ELR (cell line): ENCODE measurements at regions not wholly inside any gene's neighbourhood (a gene's known extent, or its start where the extent isn't known, plus 50 kb on each side); places are given as distances from the start of the nearest gene placed in this dataset.
"Not testable (repeated sequence)": the region's sequence is repeated elsewhere in the genome, so short reads cannot be mapped to it uniquely, and the experiment has no call there.

Source experiments
- DNase-seq: peaks from one replicate; pipeline ENCODE4 v3.0.0-alpha.2; 2015; ENCODE audit warnings: low read depth

DNA sequence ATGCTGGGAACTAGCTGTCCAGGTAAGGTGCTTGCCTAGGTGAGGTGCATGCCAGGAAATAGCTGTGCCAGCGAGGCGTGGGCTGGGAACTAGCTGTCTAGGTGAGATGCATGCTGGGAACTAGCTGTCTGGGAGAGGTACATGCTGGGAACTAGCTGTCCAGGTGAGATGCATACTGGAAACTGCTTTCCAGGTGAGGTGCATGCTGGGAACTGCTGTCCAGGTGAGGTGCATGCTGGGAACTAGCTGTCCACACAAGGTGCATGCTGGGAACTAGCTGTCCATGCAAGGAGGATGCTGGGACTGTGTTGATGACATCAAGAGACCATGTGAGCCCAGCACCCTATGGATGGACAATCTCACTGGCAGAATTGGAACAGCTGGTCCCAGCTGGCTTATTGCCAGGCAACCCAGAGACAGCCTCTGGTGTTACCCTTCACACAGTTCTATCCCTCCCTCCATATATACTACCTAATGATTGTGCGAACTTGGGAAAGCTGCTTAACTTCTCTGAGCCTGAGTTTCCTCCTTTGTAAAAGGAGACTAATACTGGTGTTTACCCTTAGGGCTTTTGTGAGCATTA lies 479.9 kb upstream of the RBFOX1 start:
- no peak for DNase-seq

DNA sequence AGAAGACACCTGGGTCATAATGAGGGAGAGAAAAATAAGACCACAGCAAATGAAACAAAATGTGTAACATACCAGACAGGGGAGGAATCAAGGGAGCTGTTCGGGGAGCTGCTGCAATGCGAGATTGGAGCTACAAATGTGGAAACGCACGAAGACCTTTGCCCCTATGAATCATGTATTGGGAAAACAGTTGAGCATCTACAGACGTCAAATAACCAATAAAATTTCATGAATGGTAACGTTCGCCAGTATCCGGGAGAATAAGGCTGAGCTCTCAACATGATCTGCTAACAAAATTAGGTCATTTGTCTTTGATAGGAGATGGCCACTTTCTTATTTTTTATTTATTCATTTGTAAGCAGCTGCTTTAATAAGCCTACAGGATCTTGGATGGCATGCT lies 486.2 kb upstream of the RBFOX1 start:
- no peak for DNase-seq

- no peak for DNase-seq
Observed at GRCh38 chr16:6841392-6841791, 491.3 kb upstream of the RBFOX1 start.

DNA sequence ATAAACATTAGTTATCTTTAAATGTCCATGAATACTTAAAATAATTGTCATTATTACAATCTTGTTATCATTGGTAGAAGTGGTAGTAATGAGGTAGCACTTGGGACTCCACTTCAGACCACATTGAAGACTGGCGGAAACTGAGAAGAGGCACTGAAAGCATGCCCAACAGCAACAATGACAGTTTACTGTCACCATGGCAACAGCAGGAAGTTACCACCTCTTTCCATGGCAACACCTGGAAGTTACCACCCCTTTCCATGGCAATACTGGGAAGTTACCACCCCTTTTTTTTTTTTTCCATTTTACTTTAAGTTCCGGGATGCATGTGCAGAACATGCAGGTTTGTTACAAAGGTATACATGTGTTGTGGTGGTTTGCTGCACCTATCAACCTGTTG lies 494.9 kb upstream of the RBFOX1 start:
- DNase-seq = no peak

DNA sequence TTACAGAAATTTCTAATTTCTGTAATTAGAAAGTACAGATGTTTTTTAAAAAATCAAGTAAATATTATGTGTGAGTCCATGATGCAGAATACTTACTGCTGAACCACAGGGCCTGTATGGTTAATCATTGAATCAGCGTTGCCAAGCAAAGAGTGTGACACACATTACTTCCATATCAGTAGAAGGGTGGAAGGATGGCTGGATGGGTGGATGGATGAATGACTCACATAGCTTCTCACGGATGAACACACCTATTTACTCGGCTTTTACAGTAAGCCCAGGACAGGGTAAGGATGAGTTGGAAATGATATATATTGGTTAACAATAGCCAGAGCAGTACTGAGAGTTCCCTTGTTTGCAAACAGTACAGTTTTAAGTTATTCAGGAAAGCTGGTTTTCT lies 495.9 kb upstream of the RBFOX1 start:
- no peak for DNase-seq

DNA sequence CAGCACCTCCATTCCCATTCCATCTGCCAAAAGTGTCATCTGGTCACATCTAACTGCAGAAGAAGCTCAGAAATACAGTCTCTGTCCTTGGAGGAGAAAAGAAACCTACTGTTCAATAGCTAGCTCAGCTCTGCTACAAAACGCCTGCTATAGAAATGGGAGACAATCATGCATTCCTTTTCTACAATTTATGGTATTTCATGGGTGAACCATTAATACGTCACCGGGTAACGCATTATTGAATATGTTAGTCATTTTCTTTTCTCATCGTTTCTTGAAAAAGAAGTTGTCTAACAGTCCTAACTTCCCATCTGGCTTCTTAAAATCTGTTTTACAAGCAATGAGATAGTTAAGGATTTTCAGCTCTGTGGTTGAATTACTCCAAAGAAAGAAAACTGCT lies 496.7 kb upstream of the RBFOX1 start:
- no peak for DNase-seq

GRCh38 chr16:6835516-6835915 lies 497.1 kb upstream of the RBFOX1 start:
- DNase-seq = no peak

DNA sequence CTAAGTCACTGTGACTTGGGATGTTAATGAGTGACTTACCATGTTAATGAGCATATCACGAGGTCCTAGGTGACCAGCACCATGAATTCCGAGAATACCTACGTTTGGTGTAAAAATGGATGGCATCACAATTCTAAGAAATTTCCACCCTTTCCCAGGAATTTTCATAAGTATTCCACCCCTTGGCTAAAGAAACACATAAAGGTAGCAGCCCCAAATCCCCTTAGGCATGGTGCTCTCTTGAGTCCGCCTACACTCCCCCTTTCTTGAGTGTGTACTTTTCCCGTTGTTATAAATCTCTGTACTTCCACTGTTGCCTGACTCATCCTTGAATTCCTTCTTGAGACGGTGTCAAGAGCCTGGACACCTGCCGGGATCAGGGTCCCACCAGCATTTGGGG lies 504.0 kb upstream of the RBFOX1 start:
- no peak for DNase-seq

- DNase-seq = no peak
Observed at GRCh38 chr16:6827931-6828330, 504.7 kb upstream of the RBFOX1 start.

- no peak for DNase-seq
Observed at GRCh38 chr16:6827267-6827666, 505.4 kb upstream of the RBFOX1 start.

DNA sequence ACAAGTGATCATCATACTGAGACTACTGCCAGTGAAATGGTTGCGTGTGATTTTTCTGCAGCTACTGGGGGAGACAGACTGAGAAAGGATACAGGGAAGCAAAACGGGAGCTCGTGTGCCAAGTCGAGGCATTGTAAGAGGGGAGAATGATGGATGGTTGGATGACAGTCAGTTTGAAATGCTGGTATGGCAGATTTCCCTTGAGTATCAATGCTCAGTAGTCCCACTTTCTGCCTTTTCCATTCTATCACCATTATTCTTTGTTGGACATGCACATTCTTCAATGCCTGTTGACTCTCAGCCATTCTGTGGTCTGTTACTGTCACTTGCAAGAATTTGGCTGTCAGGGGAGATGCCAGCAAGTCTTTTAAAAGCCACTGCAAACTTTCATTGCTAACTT lies 510.6 kb upstream of the RBFOX1 start:
- no peak for DNase-seq

DNA sequence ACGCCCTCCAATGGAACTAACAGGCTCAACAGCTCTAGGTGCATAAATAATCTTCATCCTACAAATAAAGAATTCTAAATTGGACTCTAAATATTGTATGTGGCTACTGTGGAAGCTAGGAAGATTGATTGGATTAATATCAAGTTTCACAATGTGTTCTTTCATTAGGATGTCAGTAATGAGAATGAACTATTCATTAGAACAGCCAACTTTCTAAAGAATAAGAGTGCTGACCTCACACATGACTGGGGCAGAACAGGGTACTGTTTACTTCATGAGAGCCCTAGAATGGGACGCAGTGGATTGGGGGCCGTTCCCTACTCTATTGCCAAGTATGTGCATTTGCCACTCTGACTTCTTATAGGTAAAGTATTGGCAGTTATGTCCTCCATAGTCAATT lies 528.2 kb upstream of the RBFOX1 start:
- DNase-seq = no peak

DNA sequence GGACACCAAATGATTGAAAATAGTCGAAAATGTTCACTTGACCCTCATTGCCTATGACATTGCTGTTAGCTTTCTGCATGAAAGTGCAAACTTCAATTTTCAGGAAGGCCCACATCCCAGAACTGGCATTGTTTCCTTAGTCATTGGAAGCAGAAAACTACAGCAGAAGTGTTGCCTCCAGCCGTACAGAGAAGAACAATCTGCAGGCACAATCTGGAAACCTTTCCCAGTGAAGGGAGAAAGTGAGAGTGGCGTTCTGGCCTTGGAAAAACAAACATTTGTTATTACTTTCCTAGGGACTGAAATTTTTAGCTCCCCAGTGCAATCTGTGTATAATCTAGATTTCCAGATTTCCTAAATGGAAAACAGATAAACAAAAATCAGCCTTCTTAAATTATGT lies 529.5 kb upstream of the RBFOX1 start:
- no peak for DNase-seq

GRCh38 chr16:6797223-6797622 lies 535.4 kb upstream of the RBFOX1 start:
- no peak for DNase-seq

GRCh38 chr16:6777624-6778023 lies 555.0 kb upstream of the RBFOX1 start:
- no peak for DNase-seq

- no peak for DNase-seq
Observed at GRCh38 chr16:6775712-6776111, 556.9 kb upstream of the RBFOX1 start.

GRCh38 chr16:6771956-6772355 lies 560.7 kb upstream of the RBFOX1 start:
- DNase-seq = no peak

GRCh38 chr16:6753553-6753952 lies 579.1 kb upstream of the RBFOX1 start:
- no peak for DNase-seq

DNA sequence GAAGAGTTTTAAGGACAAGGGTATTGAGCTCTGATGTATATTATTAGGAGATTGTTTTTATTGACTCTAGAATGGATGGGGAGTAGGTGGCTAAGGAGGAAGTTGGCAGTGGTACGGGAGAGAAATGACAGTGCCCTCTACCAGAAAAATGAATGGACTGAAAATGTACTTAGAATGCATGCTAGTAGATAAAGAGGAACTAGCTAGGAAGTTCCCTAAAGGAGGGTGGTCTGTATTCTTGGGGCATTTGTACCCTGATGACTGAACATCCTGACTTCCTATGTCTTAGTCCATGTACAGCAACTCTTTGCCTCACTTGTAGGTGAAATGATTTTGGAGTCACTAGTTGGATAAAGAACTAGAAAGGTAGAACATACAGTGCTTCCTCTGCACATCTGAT lies 581.5 kb upstream of the RBFOX1 start:
- no peak for DNase-seq

GRCh38 chr16:6749698-6750097 lies 582.9 kb upstream of the RBFOX1 start:
- no peak for DNase-seq

DNA sequence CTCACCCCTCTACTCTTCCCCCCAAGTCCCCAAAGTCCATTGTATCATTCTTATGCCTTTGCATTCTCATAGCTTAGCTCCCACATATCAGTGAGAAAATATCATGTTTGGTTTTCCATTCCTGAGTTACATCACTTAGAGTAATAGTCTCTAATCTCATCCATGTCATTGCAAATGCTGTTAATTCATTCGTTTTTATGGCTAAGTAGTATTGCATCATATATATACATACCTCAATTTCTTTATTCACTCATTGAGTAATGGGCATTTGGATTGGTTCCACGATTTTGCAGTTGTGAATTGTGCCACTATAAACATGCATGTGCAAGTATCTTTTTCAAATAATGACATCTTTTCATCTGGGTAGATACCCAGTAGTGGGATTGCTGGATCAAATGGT lies 596.3 kb upstream of the RBFOX1 start:
- DNase-seq = not testable (repeated sequence)

DNA sequence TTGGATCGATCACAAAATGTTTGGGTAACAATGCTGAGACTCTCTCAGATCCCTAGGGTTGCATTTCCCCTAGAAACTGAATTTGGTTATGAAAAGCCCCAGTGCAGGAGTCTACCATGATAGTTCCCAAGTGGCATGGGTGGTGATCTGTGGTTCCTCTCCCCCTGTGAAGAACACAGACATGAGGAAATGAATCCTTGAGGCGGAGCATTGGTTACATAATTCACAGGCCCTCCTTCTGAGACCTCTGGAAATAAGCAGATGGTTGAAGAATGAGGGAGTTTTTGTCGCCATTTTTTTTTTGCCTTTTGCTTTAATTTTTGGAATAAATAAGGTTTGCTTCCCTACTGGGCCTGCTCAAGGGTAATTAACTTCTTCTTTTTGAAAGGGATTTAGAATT lies 597.0 kb upstream of the RBFOX1 start:
- DNase-seq = no peak

- no peak for DNase-seq
Observed at GRCh38 chr16:6732166-6732565, 600.5 kb upstream of the RBFOX1 start.

- DNase-seq = no peak
Observed at GRCh38 chr16:6728381-6728780, 604.3 kb upstream of the RBFOX1 start.

- no peak for DNase-seq
Observed at GRCh38 chr16:6726621-6727020, 606.0 kb upstream of the RBFOX1 start.
